ENCODE measurements at regions not wholly inside any gene's neighbourhood (a gene's known extent, or its start where the extent isn't known, plus 50 kb on each side); places are given as distances from the start of the nearest gene placed in this dataset.

DNA sequence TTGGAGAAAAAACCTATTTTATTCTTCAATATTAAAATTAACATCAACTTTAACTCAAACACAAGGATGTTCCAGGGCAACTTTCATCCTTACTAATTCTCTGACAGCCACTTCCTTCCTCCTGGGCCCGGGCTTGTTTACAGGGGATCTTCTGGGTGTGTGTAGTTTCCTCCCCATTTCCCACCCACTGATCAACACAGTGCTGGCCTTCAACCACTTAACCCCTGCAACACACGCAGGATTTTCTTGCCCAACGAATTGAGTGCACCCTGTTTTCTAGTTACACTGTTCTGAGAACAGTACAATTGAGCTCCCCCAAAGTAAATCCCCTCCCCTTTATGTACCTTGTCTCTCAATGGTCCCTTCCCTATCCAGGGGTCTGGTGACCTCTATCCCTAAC, 83.1 kb upstream of the RANBP3L start:
- no peak for TF ChIP-seq POLR2A (IDR thresholded peaks at IDR 0.05)
- TF ChIP-seq, protein P1, sequence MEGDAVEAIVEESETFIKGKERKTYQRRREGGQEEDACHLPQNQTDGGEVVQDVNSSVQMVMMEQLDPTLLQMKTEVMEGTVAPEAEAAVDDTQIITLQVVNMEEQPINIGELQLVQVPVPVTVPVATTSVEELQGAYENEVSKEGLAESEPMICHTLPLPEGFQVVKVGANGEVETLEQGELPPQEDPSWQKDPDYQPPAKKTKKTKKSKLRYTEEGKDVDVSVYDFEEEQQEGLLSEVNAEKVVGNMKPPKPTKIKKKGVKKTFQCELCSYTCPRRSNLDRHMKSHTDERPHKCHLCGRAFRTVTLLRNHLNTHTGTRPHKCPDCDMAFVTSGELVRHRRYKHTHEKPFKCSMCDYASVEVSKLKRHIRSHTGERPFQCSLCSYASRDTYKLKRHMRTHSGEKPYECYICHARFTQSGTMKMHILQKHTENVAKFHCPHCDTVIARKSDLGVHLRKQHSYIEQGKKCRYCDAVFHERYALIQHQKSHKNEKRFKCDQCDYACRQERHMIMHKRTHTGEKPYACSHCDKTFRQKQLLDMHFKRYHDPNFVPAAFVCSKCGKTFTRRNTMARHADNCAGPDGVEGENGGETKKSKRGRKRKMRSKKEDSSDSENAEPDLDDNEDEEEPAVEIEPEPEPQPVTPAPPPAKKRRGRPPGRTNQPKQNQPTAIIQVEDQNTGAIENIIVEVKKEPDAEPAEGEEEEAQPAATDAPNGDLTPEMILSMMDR (IDR thresholded peaks at IDR 0.05), result no peak

Measured in thyroid gland (tissue), 4 donors.